CD4-positive, alpha-beta T cell treated with Interleukin-12 subunit alpha and Interleukin-12 subunit beta, for 1 hour (primary cell): ENCODE measurements at regions not wholly inside any gene's neighbourhood (a gene's known extent, or its start where the extent isn't known, plus 50 kb on each side); places are given as distances from the start of the nearest gene placed in this dataset.
"Not testable (repeated sequence)": the region's sequence is repeated elsewhere in the genome, so short reads cannot be mapped to it uniquely, and the experiment has no call there.

Source experiments
- DNase-seq: peaks from one replicate; pipeline ENCODE4 v3.0.0-alpha.2; 2020

- not testable (repeated sequence) for DNase-seq
Observed at GRCh38 chrY:18599606-18600005, 53.1 kb downstream of the HSFY1 start.

- not testable (repeated sequence) for DNase-seq
Observed at GRCh38 chrY:18601287-18601686, 54.8 kb downstream of the HSFY1 start.

- not testable (repeated sequence) for DNase-seq
Observed at GRCh38 chrY:18606251-18606650, 59.7 kb downstream of the HSFY1 start.

- DNase-seq: not testable (repeated sequence)
Observed at GRCh38 chrY:18608205-18608604, 61.7 kb downstream of the HSFY1 start.

- DNase-seq: not testable (repeated sequence)
Observed at GRCh38 chrY:18615809-18616208, 69.3 kb downstream of the HSFY1 start.

GRCh38 chrY:18629805-18630516 lies 83.4 kb downstream of the HSFY1 start:
- not testable (repeated sequence) for DNase-seq

- not testable (repeated sequence) for DNase-seq
Observed at GRCh38 chrY:18630571-18630970, 84.1 kb downstream of the HSFY1 start.

- not testable (repeated sequence) for DNase-seq
Observed at GRCh38 chrY:18631610-18632009, 85.1 kb downstream of the HSFY1 start.

GRCh38 chrY:18650746-18651145 lies 104.2 kb downstream of the HSFY1 start:
- no peak for DNase-seq

- no peak for DNase-seq
Observed at GRCh38 chrY:18664559-18664958, 109.0 kb downstream of the HSFY2 start.

- DNase-seq: peak; percentile 0
Observed at GRCh38 chrY:18669790-18670189, 103.7 kb downstream of the HSFY2 start.

GRCh38 chrY:18671970-18672369 lies 101.6 kb downstream of the HSFY2 start:
- DNase-seq: no peak

- not testable (repeated sequence) for DNase-seq
Observed at GRCh38 chrY:18686027-18686426, 87.5 kb downstream of the HSFY2 start.

- not testable (repeated sequence) for DNase-seq
Observed at GRCh38 chrY:18688362-18688761, 85.2 kb downstream of the HSFY2 start.

- DNase-seq: not testable (repeated sequence)
Observed at GRCh38 chrY:18689420-18689819, 84.1 kb downstream of the HSFY2 start.

GRCh38 chrY:18689890-18690593 lies 83.5 kb downstream of the HSFY2 start:
- DNase-seq: not testable (repeated sequence)

GRCh38 chrY:18696788-18697187 lies 76.7 kb downstream of the HSFY2 start:
- not testable (repeated sequence) for DNase-seq

- DNase-seq: not testable (repeated sequence)
Observed at GRCh38 chrY:18704198-18704597, 69.3 kb downstream of the HSFY2 start.

- not testable (repeated sequence) for DNase-seq
Observed at GRCh38 chrY:18711785-18712184, 61.8 kb downstream of the HSFY2 start.

GRCh38 chrY:18713760-18714159 lies 59.8 kb downstream of the HSFY2 start:
- not testable (repeated sequence) for DNase-seq

- not testable (repeated sequence) for DNase-seq
Observed at GRCh38 chrY:18718714-18719113, 54.8 kb downstream of the HSFY2 start.

- DNase-seq: not testable (repeated sequence)
Observed at GRCh38 chrY:18720395-18720794, 53.1 kb downstream of the HSFY2 start.
